Neural cell (in vitro differentiated cells): ENCODE measurements at regions not wholly inside any gene's neighbourhood (a gene's known extent, or its start where the extent isn't known, plus 50 kb on each side); places are given as distances from the start of the nearest gene placed in this dataset.

ENCODE experiments used
- EP300 ChIP-seq: fragments of 450-650 bp; conservative IDR thresholded peaks from 2 replicates; pipeline ENCODE4 v1.6.1; 2014; ENCODE audit warnings: antibody characterized with exemption, mild to moderate bottlenecking, moderate library complexity; ENCODE audit not compliant: poor library complexity, severe bottlenecking
- RAD21 ChIP-seq: fragments of 450-650 bp; conservative IDR thresholded peaks from 2 replicates; pipeline ENCODE4 v1.6.1; 2014; ENCODE audit warnings: antibody characterized with exemption, mild to moderate bottlenecking, moderate library complexity
- TF ChIP-seq, protein P1 (sequence below): fragments of 450-650 bp; IDR thresholded peaks from 2 replicates; pipeline ENCODE4 v1.5.1; 2014; ENCODE audit warnings: antibody characterized with exemption, mild to moderate bottlenecking, moderate library complexity; ENCODE audit not compliant: poor library complexity, severe bottlenecking

DNA sequence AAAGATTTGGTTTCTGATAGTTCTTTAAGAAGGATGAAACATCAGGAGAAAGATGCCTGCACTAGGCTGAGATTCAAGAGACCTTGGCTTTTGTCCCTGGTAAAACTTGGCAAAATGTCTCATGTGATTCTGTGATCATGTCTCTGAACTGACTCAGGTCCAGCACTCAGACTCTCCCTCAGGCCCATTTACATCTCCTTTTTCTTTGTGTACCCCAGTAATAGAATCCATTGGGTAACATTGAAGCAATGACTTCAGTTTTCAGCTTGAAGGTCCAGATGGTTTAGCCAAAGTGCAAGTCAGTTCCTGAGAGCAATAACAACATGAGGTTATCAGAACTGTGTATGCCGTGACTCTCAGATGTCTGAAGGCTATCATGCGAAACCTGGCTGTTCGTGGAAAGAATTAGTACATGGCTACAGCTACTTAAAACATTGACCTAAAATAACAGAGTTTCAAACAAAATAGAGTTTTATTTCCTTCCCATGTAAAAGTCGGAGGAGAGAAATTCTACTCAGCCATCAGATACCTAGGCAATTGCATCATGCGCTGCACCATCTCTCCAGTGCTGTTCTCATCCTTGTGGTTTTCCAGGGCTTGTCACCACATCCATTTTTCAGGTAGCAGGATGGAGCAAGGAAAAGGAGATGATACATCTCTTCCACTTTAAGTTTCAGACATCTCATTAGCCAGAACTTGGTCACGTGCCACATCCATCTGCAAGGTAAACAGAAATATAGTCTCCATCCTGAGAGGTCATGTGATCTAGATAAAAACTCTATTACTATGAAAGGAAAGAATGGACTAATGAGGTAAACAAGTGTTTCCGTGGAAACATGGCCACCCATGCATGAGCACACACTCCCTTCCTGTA, 117.3 kb downstream of the POSTN start:
- TF ChIP-seq, protein P1, sequence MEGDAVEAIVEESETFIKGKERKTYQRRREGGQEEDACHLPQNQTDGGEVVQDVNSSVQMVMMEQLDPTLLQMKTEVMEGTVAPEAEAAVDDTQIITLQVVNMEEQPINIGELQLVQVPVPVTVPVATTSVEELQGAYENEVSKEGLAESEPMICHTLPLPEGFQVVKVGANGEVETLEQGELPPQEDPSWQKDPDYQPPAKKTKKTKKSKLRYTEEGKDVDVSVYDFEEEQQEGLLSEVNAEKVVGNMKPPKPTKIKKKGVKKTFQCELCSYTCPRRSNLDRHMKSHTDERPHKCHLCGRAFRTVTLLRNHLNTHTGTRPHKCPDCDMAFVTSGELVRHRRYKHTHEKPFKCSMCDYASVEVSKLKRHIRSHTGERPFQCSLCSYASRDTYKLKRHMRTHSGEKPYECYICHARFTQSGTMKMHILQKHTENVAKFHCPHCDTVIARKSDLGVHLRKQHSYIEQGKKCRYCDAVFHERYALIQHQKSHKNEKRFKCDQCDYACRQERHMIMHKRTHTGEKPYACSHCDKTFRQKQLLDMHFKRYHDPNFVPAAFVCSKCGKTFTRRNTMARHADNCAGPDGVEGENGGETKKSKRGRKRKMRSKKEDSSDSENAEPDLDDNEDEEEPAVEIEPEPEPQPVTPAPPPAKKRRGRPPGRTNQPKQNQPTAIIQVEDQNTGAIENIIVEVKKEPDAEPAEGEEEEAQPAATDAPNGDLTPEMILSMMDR: no peak
- TF ChIP-seq RAD21 (no peak), EP300 (no peak)
